ENCODE measurements at regions not wholly inside any gene's neighbourhood (a gene's known extent, or its start where the extent isn't known, plus 50 kb on each side); places are given as distances from the start of the nearest gene placed in this dataset.
"Not testable (repeated sequence)": the region's sequence is repeated elsewhere in the genome, so short reads cannot be mapped to it uniquely, and the experiment has no call there.

DNA sequence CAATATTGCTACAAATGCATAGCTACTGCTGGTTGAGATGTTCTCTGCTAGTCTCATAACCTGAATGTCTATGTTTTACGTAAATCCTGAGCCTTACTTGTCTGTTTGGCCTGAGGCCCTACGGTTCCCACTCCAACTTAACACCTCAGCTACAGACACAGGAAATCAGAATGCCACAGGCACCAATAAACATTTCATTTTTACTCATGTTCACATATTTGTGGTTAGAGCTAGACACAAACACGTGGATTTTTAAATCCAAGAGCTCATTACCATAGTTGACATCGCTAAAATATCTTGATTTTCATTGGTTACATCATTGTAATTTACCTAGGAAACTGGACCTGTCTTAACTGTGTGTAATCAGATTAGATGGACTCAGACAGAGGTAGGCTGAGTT is 263.8 kb upstream of the CDH19 start:
- ChIA-PET CTCF (no interaction called here), POLR2A (no interaction called here)
- H3K27ac Mint-ChIP-seq, result no peak overlapping the region

DNA sequence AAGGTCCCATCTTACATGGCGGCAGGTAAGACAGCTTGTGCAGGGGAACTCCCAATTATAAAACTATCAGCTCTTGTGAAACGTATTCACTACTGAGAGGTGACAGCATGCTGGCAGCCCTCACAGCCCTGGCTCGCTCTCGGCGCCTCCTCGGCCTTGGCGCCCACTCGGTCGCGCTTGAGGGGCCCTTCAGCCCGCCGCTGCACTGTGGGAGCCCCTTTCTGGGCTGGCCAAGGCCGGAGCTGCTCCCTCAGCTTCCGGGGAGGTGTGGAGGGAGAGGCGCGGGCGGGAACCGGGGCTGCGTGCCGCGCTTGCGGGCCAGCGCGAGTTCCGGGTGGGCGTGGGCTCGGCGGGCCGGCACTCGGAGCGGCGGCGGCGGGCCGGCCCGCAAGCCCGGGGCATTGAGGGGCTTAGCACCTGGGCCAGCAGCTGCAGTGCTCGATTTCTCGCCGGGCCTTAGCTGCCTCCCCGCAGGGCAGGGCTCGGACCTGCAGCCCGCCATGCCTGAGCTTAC is 262.6 kb upstream of the CDH19 start:
- H3K36me3 Mint-ChIP-seq (ENCODE audit: low read depth); CTCF ChIA-PET; POLR2A ChIA-PET; H3K4me3 Mint-ChIP-seq; H3K4me1 Mint-ChIP-seq; H3K9me3 Mint-ChIP-seq; H3K27me3 Mint-ChIP-seq; H3K27ac Mint-ChIP-seq; DNase-seq: not testable (repeated sequence)

More for the DNA sequence above, 263.8 kb upstream of the CDH19 start:
- no peak overlapping the region for H3K4me3 Mint-ChIP-seq
- no peaks in the 10 kb centered on the region for H3K4me1 Mint-ChIP-seq
- H3K36me3 Mint-ChIP-seq (ENCODE audit: low read depth), result no peaks in the 10 kb centered on the region
- no peak for DNase-seq
- no peaks in the 10 kb centered on the region for H3K9me3 Mint-ChIP-seq
- no peaks in the 10 kb centered on the region for H3K27me3 Mint-ChIP-seq

DNA sequence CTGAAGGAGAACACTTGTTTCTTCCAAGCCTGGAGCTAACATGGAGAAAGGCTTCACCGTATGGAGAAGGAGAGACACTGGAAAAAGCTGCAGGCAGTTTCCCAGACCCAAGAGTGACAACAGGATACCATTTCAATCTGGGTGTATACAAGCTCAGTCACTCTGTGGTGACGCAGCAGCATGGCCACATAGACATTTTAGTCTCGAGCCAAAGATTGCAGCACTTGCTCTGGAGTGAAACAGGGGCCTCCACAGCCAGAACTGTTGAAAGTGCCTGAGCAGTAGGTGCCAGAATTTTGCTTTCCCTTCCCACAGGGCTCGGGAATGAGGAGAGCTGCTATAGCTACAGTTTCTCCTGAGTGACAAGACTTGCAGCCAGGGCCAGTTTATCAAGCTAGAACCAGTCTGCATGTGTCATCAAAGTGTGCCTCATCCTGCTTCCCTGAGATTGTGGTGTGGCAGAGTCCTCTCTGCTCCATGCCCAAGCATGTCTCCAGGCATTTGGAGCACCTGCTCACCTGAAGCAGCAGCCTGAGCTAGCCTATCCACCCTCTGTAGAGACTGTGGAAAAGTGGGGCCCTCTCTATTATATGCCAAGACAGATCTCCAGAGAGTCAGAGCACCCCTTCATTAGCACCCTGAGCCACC is 234.6 kb upstream of the CDH19 start:
- CTCF ChIA-PET, result no interaction called here

DNA sequence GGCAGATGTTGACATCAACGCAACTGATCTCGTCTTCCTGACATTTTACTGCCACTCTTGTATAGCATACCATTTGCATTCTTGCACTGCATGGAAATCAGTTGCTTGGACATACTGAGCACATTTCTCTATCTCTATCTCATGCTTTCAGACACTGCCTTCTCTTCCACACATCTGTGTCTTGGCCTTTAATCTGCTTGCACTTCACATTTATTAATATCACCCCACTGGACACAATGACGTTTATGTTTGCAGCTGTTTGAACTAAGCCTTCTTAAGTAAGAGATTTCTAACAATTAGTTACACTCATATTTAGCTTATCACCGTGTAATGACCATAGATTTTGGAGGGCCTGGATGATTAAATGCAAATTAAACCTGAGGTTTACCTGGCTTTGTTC is 229.8 kb upstream of the CDH19 start:
- no peak overlapping the region for H3K27ac Mint-ChIP-seq
- no peak for DNase-seq
- H3K9me3 Mint-ChIP-seq, result no peaks in the 10 kb centered on the region
- H3K4me3 Mint-ChIP-seq, result no peak overlapping the region
- ChIA-PET POLR2A (no interaction called here), CTCF (no interaction called here)
- no peaks in the 10 kb centered on the region for H3K27me3 Mint-ChIP-seq
- H3K36me3 Mint-ChIP-seq (ENCODE audit: low read depth), result no peaks in the 10 kb centered on the region
- H3K4me1 Mint-ChIP-seq, result no peaks in the 10 kb centered on the region

More for the DNA sequence above, 234.6 kb upstream of the CDH19 start:
- no peak overlapping the region for H3K27ac Mint-ChIP-seq
- peaks cover 5% of the 10 kb centered on the region for H3K9me3 Mint-ChIP-seq
- H3K4me3 Mint-ChIP-seq, result no peak overlapping the region
- DNase-seq, result no peak
- no peaks in the 10 kb centered on the region for H3K4me1 Mint-ChIP-seq
- POLR2A ChIA-PET, result no interaction called here
- no peaks in the 10 kb centered on the region for H3K27me3 Mint-ChIP-seq
- no peaks in the 10 kb centered on the region for H3K36me3 Mint-ChIP-seq (ENCODE audit: low read depth)

DNA sequence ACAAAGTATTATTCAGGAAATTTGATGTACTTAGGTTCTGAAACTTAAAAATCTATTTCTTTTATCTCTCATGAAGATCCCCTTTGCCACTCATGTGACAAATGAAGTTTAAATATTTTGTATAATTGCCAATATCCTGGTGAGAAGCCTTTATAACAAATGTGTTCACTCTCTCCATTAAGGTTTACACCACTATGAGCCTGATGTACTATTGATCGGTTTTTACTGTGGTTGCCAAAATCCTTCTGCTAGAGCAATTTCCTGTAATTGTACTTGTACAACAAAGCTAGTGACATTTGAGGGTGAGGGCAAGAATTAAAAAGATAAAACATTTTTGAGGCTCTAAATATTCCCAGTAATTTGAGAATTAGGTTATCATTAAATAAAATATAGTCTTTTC is 222.3 kb upstream of the CDH19 start:
- H3K4me1 Mint-ChIP-seq, result no peaks in the 10 kb centered on the region
- H3K27me3 Mint-ChIP-seq, result no peaks in the 10 kb centered on the region
- no peak for DNase-seq
- no peaks in the 10 kb centered on the region for H3K36me3 Mint-ChIP-seq (ENCODE audit: low read depth)
- no peak overlapping the region for H3K27ac Mint-ChIP-seq
- H3K4me3 Mint-ChIP-seq, result no peak overlapping the region
- ChIA-PET POLR2A (no interaction called here), CTCF (no interaction called here)
- H3K9me3 Mint-ChIP-seq, result no peaks in the 10 kb centered on the region

DNA sequence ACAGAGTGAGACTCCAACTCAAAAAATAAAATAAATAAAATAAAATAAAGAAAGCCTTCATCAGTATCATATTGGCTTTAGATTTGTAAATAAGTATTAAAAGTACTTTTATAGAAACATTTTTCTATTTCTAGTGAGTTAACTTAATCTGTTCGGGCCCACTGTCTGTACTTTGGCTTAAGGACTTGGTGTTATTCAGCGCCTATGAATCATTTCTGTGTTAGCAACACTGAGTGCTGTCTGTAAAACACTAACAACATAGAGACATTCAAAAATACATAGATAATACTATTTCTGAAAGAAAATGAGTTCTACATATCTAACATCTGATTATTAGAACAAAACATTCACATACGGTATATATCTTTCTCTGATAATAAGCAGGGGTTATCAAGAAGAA is 221.5 kb upstream of the CDH19 start:
- H3K36me3 Mint-ChIP-seq (ENCODE audit: low read depth), result no peaks in the 10 kb centered on the region
- POLR2A ChIA-PET, result no interaction called here
- H3K27me3 Mint-ChIP-seq, result no peaks in the 10 kb centered on the region

DNA sequence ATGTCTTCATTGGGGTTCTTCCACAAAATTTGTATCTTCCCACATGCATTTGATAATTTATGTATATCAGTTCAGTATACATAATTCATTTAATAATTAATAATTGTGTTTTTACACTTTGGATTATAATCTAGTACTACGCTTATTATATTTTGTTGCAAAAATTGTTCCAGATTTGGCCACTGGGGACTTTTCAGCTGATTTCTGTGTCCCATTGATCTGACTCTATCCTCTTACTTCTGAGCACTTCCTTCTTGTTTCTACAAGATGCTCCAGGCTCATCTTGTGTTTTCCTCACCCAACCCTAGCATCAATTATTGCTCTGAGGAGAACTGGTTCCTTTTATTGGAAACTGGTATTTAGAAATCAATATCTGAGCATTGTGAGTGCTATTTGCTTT is 215.3 kb upstream of the CDH19 start:
- Mint-ChIP-seq H3K4me3 (no peak overlapping the region), H3K27me3 (no peaks in the 10 kb centered on the region), H3K9me3 (no peaks in the 10 kb centered on the region), H3K36me3 (ENCODE audit: low read depth) (no peaks in the 10 kb centered on the region), H3K4me1 (no peaks in the 10 kb centered on the region), H3K27ac (no peak overlapping the region)
- DNase-seq, result no peak
- CTCF ChIA-PET, result no interaction called here
- POLR2A ChIA-PET, result no interaction called here

More for the DNA sequence above, 221.5 kb upstream of the CDH19 start:
- no peaks in the 10 kb centered on the region for H3K9me3 Mint-ChIP-seq
- H3K4me3 Mint-ChIP-seq, result no peak overlapping the region
- no peak overlapping the region for H3K27ac Mint-ChIP-seq
- DNase-seq, result no peak
- no peaks in the 10 kb centered on the region for H3K4me1 Mint-ChIP-seq
- CTCF ChIA-PET, result no interaction called here

DNA sequence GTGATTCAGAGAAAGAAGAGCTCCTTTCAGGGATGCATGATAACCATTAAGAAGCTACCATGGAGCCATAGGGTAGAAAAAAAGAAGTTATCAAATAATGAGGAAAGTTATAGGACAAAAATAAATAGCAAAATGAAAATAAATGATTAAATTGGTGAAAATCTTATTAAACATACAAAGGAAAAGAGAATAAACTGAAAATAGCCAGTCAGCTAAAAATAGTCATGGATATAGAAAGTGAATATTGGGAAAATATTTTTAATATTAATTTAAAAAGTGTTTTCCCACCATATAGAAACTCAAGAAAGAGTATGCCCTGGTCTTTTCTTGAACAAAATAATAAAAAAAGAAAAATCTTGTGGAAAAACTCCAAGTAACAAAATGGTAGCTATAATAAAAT is 209.2 kb upstream of the CDH19 start:
- Mint-ChIP-seq H3K4me1 (no peaks in the 10 kb centered on the region), H3K27me3 (no peaks in the 10 kb centered on the region), H3K27ac (no peak overlapping the region), H3K9me3 (peaks cover 2% of the 10 kb centered on the region), H3K4me3 (no peak overlapping the region), H3K36me3 (ENCODE audit: low read depth) (no peaks in the 10 kb centered on the region)
- ChIA-PET POLR2A (no interaction called here), CTCF (no interaction called here)
- no peak for DNase-seq

DNA sequence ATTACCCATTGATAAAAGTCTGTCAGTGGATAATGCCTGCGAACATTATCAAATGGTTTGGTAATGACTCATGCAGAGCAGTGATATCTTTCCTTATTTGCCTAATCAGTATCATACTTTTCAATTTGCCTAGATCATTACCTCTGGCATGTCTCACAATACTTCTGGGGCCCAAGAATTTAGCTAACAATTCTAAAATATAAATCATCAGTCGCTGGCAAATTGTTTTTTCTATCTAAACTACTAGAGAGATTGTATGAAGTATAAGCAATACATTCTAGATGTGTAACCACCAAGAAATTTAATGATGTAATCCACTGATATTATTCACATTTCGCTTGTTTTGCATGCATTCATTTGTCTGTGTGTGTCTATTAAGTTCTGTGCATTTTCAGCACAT is 191.2 kb upstream of the CDH19 start:
- Mint-ChIP-seq H3K4me1 (no peaks in the 10 kb centered on the region), H3K9me3 (peaks cover 2% of the 10 kb centered on the region), H3K36me3 (ENCODE audit: low read depth) (no peaks in the 10 kb centered on the region), H3K27ac (no peak overlapping the region), H3K4me3 (no peak overlapping the region), H3K27me3 (no peaks in the 10 kb centered on the region)
- DNase-seq, result no peak
- ChIA-PET POLR2A (no interaction called here), CTCF (no interaction called here)

DNA sequence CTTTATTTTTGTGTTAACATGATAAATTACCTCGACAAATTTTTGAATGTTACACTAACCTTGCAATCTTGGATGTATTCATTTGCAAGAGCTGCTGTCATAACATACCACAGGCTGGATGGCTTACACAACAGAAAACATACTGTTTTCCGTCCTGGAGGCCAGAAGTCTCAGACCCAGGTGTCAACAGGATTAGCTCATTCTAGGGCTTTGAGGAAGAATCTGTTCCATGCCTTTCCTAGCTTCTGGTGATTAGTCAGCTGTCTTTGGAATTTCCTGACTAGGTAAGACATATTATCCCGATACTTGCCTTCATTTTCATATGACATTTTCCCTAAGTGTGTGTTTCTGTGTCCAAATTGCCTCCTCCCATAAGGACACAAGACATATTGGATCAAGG is 188.6 kb upstream of the CDH19 start:
- no peak for DNase-seq
- POLR2A ChIA-PET, result no interaction called here
- CTCF ChIA-PET, result no interaction called here
- Mint-ChIP-seq H3K27ac (no peak overlapping the region), H3K36me3 (ENCODE audit: low read depth) (no peaks in the 10 kb centered on the region), H3K4me3 (no peak overlapping the region), H3K4me1 (no peaks in the 10 kb centered on the region), H3K27me3 (no peaks in the 10 kb centered on the region), H3K9me3 (peaks cover 2% of the 10 kb centered on the region)

DNA sequence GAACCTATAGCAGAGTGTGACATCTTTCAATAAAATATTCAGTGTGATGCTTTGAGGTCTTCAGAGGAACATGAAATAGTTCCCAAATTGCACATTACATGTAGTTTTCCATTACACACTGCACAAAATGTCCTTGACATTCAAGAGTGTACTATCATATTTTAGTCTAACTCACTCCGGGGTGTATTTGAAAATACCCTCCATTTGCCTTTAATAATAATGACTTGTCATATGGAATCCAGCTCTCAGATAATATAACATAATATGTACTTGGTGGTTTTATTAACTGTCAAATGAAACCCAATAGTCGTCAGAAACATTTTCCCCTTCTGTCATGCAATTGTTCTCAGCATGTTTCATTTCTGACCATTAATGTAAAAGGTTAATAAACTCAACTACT is 176.7 kb upstream of the CDH19 start:
- ChIA-PET POLR2A (no interaction called here), CTCF (interaction anchor here (0.7 kb wide), 1 partner anchor 604 kb away, joined by 3 read pairs; no protein-coding TSS in a partner anchor)
- H3K4me3 Mint-ChIP-seq, result no peak overlapping the region
- no peak for DNase-seq
- H3K4me1 Mint-ChIP-seq, result no peaks in the 10 kb centered on the region
- no peak overlapping the region for H3K27ac Mint-ChIP-seq
- H3K36me3 Mint-ChIP-seq (ENCODE audit: low read depth), result no peaks in the 10 kb centered on the region
- no peaks in the 10 kb centered on the region for H3K27me3 Mint-ChIP-seq
- no peaks in the 10 kb centered on the region for H3K9me3 Mint-ChIP-seq

DNA sequence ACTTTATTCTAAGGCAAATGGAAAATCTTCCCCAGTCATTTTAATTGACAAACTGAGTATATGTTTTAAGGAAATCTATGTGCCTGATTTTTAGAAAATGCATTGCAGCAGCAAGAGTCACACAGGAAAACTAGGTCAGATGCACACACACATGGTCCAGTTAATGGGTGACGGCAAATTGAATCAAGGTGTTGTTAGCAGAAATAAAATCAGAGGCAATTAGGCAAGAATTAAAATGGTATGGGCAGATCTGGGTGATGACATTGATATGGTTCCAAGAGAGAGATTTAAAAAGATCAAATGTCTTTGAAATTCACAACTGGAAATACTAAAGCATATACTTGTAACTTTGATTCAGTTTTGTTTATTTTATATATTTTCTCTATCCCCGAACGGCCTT is 174.2 kb upstream of the CDH19 start:
- H3K9me3 Mint-ChIP-seq, result no peaks in the 10 kb centered on the region
- H3K36me3 Mint-ChIP-seq (ENCODE audit: low read depth), result no peaks in the 10 kb centered on the region
- ChIA-PET CTCF (no interaction called here), POLR2A (no interaction called here)
- H3K4me3 Mint-ChIP-seq, result no peak overlapping the region
- DNase-seq, result no peak
- H3K27ac Mint-ChIP-seq, result no peak overlapping the region
- H3K4me1 Mint-ChIP-seq, result no peaks in the 10 kb centered on the region
- H3K27me3 Mint-ChIP-seq, result no peaks in the 10 kb centered on the region

DNA sequence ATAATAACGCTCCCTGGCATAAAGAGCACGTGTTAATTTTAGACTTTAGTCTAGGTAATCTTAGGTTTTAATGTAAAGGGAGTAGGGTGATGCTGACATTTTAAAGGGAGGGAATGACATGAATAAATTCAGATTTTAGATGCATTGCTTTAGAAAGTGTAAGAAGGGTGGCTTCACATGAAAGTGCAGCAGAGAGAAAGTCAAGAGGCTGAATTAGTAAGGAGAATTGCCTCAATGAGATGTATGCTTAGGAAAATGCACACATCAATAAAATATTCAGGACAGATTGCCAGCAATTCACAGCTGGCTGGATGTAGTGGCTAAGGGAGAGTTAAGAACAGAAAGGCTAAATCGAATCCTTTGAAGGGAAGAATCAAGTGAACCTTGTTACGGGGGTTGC is 165.5 kb upstream of the CDH19 start:
- CTCF ChIA-PET, result no interaction called here
- H3K27me3 Mint-ChIP-seq, result no peaks in the 10 kb centered on the region

DNA sequence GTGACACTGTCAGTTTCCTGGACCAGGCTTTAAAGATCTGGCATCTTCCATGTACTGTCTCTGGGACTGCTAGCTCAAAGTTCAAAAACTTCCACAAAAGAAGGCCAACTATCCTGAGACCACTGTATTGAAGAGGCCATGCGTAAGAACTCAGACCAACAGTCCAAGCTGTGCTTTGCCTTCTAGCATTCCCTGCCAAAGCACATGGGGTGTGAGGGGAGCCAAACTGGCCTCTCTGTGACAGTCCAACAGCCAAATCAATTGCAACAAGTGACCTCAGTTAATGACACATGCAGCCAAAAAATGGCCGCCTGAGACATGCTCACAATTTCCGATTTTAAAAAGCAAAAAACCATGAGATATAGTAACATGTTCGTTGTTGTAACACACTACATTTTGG is 160.3 kb upstream of the CDH19 start:
- CTCF ChIA-PET, result no interaction called here
- Mint-ChIP-seq H3K27ac (no peak overlapping the region), H3K9me3 (peaks cover 3% of the 10 kb centered on the region), H3K4me1 (no peaks in the 10 kb centered on the region), H3K36me3 (ENCODE audit: low read depth) (no peaks in the 10 kb centered on the region), H3K4me3 (no peak overlapping the region), H3K27me3 (no peaks in the 10 kb centered on the region)
- POLR2A ChIA-PET, result no interaction called here
- no peak for DNase-seq

More for the DNA sequence above, 165.5 kb upstream of the CDH19 start:
- POLR2A ChIA-PET, result no interaction called here
- Mint-ChIP-seq H3K36me3 (ENCODE audit: low read depth) (no peaks in the 10 kb centered on the region), H3K9me3 (peaks cover 2% of the 10 kb centered on the region), H3K4me1 (no peaks in the 10 kb centered on the region), H3K4me3 (no peak overlapping the region), H3K27ac (no peak overlapping the region)
- no peak for DNase-seq

DNA sequence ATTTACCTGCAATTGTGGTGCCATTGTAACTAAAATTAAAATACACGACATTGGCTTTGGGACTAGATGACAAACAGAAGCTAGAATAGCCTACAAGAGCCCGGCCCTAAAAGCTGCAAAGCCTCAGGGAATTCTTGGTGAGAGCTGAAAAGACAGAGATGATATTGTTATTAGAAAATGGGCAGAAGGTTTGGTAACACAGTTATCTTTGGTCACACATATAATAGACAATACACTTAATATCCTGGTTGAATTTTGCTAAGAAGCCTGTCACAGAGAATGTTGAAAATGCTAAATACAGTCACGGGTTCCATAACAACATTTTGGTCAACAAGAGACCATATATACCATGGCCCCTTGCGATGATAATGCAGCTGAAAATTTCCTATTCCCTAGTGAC is 157.3 kb upstream of the CDH19 start:
- CTCF ChIA-PET, result no interaction called here
- no peak for DNase-seq

More for the DNA sequence above, 157.3 kb upstream of the CDH19 start:
- POLR2A ChIA-PET, result no interaction called here
- Mint-ChIP-seq H3K9me3 (peaks cover 6% of the 10 kb centered on the region), H3K36me3 (ENCODE audit: low read depth) (no peaks in the 10 kb centered on the region), H3K27me3 (no peaks in the 10 kb centered on the region), H3K4me1 (no peaks in the 10 kb centered on the region), H3K4me3 (no peak overlapping the region), H3K27ac (no peak overlapping the region)
